ENCODE measurements at regions not wholly inside any gene's neighbourhood (a gene's known extent, or its start where the extent isn't known, plus 50 kb on each side); places are given as distances from the start of the nearest gene placed in this dataset.

GRCh38 chr5:33297760-33298216 lies 143.0 kb upstream of the TARS1 start (continued):
- TF ChIP-seq ARNT (IDR thresholded peaks at IDR 0.05) (no peak), ZBTB33 (CRISPR knock-in tag; IDR thresholded peaks at IDR 0.05) (peak; percentile 100), MEIS2 (IDR thresholded peaks at IDR 0.05; ENCODE audit: partially characterized antibody) (peak; percentile 22), SMC3 (conservative IDR thresholded peaks at IDR 0.05; ENCODE audit: insufficient read depth, low read depth, low read length) (0 out of 2 replicates have a peak, but pooled peaks have one; percentile 16), PRDM10 (IDR thresholded peaks at IDR 0.05; ENCODE audit: partially characterized antibody) (no peak), CREM (IDR thresholded peaks at IDR 0.05; ENCODE audit: low read depth) (peak; percentile 63), NFIC (IDR thresholded peaks at IDR 0.05) (no peak), BRD4 (IDR thresholded peaks at IDR 0.05) (no peak), TSC22D4 (tag; IDR thresholded peaks at IDR 0.05) (no peak), LCOR (CRISPR knock-in tag; IDR thresholded peaks at IDR 0.05) (0 out of 2 replicates have a peak, but pooled peaks have one; percentile 24), RAD21 (CRISPR knock-in tag; conservative IDR thresholded peaks at IDR 0.05 in 1 of 2, IDR thresholded peaks at IDR 0.05 in 1 of 2) (peak; percentile 51 to 59), U2AF2 (optimal IDR thresholded peaks at IDR 0.05; ENCODE audit: low read depth, low read length) (no peak), KDM1A (IDR thresholded peaks at IDR 0.05) (no peak), SOX6 (IDR thresholded peaks at IDR 0.05) (no peak), THRB (CRISPR knock-in tag; conservative IDR thresholded peaks at IDR 0.05) (no peak), HNRNPLL (IDR thresholded peaks at IDR 0.05; ENCODE audit: low read depth, low read length, poor library complexity, severe bottlenecking) (no peak), PHF21A (IDR thresholded peaks at IDR 0.05; ENCODE audit: borderline replicate concordance, low read depth) (no peak), CHAMP1 (IDR thresholded peaks at IDR 0.05) (0 out of 2 replicates have a peak, but pooled peaks have one; percentile 53), ZNF561 (CRISPR knock-in tag; conservative IDR thresholded peaks at IDR 0.05) (no peak), L3MBTL2 (IDR thresholded peaks at IDR 0.05) (peak; percentile 73), ZFP36 (IDR thresholded peaks at IDR 0.05; ENCODE audit: low read depth, low read length, partially characterized antibody) (no peak)
